Heart left ventricle (tissue), 13 donors: ENCODE measurements at regions not wholly inside any gene's neighbourhood (a gene's known extent, or its start where the extent isn't known, plus 50 kb on each side); places are given as distances from the start of the nearest gene placed in this dataset.

Experiments used
- POLR2A ChIP-seq, 2 donors: fragments of 450-650 bp; IDR thresholded peaks; one replicate each; pipeline ENCODE4 v1.6.1; 2017; ENCODE audit warnings: antibody characterized with exemption in 2 of 2, mild to moderate bottlenecking in 2 of 2, moderate library complexity in 2 of 2
- TF ChIP-seq, protein P1 (sequence below), 12 donors: fragments of 200-600 bp; sonication (generic) in 4 of 12; IDR thresholded peaks; one replicate each; pipeline versions ENCODE4 v1.5.0 to v1.8.0; 2018 to 2022; ENCODE audit warnings: antibody characterized with exemption in 12 of 12, mild to moderate bottlenecking in 5 of 12
- donor health status: ischemic (EF 13 %, LVEDD 7.1; RV severe dilation, severe dysfunction).
- donor health status: DM: no; HTN: yes; CAD: no.
- donor health status: DM: no; HTN: no; CAD: no.
- donor health status: ischemic (EF 25% LVEDD 6.9; RV normal size, moderate dysfunction).
- donor health status: ischemic (EF 25% LVEDD 5.7; RV mildly dilated, moderate dysfunction).
- donor health status: ischemic (EF 35%, LVEDD 5.7; RV mildly dilated, moderate dysfunction).
- donor health status: nonischemic (EF 11% LVEDD 7.7; RV severe dilation, severe dysfunction).
- donor health status: DM: yes; HTN: yes; CAD: no.
- donor health status: PGD.
- donor health status: ischemic (EF 29% LVEDD 5.4; RV normal size, mild dysfunction).
- donor health status: nonischemic (EF 23%, LVEDD 6.1; RV moderate dilation, normal function).

DNA sequence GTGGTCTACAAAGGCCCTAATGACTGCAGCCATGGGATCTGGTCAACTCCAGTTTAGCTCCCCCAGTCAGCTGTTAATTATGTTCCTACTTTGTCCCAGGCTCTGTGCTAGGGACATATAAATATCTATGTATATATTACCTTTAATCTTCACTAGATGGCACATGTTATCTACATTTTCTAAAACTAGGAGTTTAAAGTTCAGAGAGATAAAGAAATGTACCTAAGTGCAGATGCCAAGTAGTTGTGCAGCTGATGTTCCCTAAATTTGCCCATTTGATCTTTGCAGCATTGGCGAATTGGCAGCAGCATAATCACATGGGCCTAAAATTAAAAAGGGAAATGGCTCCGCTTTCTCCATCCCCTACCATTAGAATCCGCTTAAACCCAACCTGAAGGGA, 541.1 kb downstream of the MED13L start:
- TF ChIP-seq, protein P1, sequence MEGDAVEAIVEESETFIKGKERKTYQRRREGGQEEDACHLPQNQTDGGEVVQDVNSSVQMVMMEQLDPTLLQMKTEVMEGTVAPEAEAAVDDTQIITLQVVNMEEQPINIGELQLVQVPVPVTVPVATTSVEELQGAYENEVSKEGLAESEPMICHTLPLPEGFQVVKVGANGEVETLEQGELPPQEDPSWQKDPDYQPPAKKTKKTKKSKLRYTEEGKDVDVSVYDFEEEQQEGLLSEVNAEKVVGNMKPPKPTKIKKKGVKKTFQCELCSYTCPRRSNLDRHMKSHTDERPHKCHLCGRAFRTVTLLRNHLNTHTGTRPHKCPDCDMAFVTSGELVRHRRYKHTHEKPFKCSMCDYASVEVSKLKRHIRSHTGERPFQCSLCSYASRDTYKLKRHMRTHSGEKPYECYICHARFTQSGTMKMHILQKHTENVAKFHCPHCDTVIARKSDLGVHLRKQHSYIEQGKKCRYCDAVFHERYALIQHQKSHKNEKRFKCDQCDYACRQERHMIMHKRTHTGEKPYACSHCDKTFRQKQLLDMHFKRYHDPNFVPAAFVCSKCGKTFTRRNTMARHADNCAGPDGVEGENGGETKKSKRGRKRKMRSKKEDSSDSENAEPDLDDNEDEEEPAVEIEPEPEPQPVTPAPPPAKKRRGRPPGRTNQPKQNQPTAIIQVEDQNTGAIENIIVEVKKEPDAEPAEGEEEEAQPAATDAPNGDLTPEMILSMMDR (IDR thresholded peaks at IDR 0.05), result no peak
- TF ChIP-seq POLR2A (IDR thresholded peaks at IDR 0.05), result no peak
